Aorta (tissue), 5 donors: ENCODE measurements at regions not wholly inside any gene's neighbourhood (a gene's known extent, or its start where the extent isn't known, plus 50 kb on each side); places are given as distances from the start of the nearest gene placed in this dataset.

ENCODE experiments used
- ATAC-seq: fragments of 200-7000 bp; cut with Tn5 transposase; one replicate; pipeline ENCODE4 v1.9.1; 2022; ENCODE audit warnings: moderate library complexity; ENCODE audit not compliant: low FRiP score
- DNase-seq, 2 donors: peaks; one replicate each; pipeline ENCODE4 v3.0.0-alpha.2; 2020
- H3K27ac ChIP-seq, 2 donors: one replicate each; pipeline ENCODE4 v1.5.1; 2013; ENCODE audit warnings: low read length in 2 of 2, mild to moderate bottlenecking in 2 of 2, moderate library complexity in 2 of 2, control low read depth in 1 of 2, inconsistent platforms in 1 of 2, low read depth in 1 of 2
- H3K27me3 ChIP-seq, 2 donors: one replicate each; pipeline ENCODE4 v1.6.1; 2013; ENCODE audit warnings: control low read depth in 1 of 2, low read length in 1 of 2, mild to moderate bottlenecking in 1 of 2, moderate library complexity in 1 of 2; ENCODE audit not compliant: insufficient read depth in 2 of 2, control insufficient read depth in 1 of 2
- H3K36me3 ChIP-seq, 2 donors: one replicate each; pipeline ENCODE4 v1.6.1; 2013; ENCODE audit warnings: control low read depth in 1 of 2, low read length in 1 of 2, mild to moderate bottlenecking in 1 of 2; ENCODE audit not compliant: insufficient read depth in 2 of 2, control insufficient read depth in 1 of 2
- H3K4me1 ChIP-seq, 2 donors: one replicate each; pipeline ENCODE4 v1.6.1; 2013; ENCODE audit warnings: low read length in 2 of 2, control low read depth in 1 of 2, mild to moderate bottlenecking in 1 of 2, moderate library complexity in 1 of 2; ENCODE audit not compliant: insufficient read depth in 2 of 2, control insufficient read depth in 1 of 2
- H3K4me3 ChIP-seq, 2 donors: one replicate each; pipeline ENCODE4 v1.5.1; 2013; ENCODE audit warnings: low read length in 2 of 2, control low read depth in 1 of 2, mild to moderate bottlenecking in 1 of 2
- H3K9me3 ChIP-seq: one replicate; pipeline ENCODE4 v1.6.1; 2013; ENCODE audit warnings: mild to moderate bottlenecking, low read length; ENCODE audit not compliant: control insufficient read depth
- WGBS, 2 donors: extraction: QIAGEN DNeasy Blood & Tissue Kit; methylation state at CpG; one replicate each; pipeline ENCODE4 v1.1.7; 2013; 5-methylcytosine and 5-hydroxymethylcytosine counted together
- intact Hi-C, 2 donors: fragments of 100-400 bp; cut with DNase I; formaldehyde crosslinking; loops; one replicate each; pipeline versions ENCODE4 v1.14.2 to v1.15.0; 2022
- donor health status: healthy with polysubstance abuse.
- donor health status: Bipolar disorder and iron deficiency.
- donor health status: DM: no; HTN: no; CAD: no.
- donor health status: DM: no; HTN: no; CAD: no.
- donor health status: DM: yes; HTN: yes; CAD: no.

DNA sequence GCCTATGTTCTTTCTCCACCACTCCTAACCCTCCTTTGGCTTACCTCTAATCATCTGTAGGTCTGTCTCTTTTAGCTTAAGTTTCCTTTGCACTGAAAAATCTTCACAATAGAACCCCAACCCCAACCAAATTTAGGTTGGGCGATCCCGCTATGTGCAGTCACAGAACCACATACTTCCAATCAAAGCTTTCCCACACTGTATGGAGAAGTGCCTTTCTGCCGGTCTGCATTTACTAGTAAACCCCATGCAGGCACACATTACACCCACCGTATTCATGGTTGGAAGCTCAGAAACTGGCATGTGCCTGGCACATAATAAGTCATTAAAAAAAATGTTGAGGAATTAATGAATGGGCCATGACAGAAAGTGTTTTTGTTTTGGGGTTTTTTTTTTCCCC lies 158.4 kb downstream of the KLF12 start:
- Histone ChIP-seq H3K9me3 (no peaks in the 10 kb centered on the region), H3K27me3 (no peaks in the 10 kb centered on the region), H3K4me1 (peaks cover 0 to 2% of the 10 kb centered on the region in 2 donors), H3K36me3 (peaks cover 0 to 1% of the 10 kb centered on the region in 2 donors), H3K27ac (no peak overlapping the region), H3K4me3 (no peak overlapping the region)
- 97% methylated on average over 4 of the region's 4 CpGs for WGBS, 2 donors
- no peak for DNase-seq
- no peak for ATAC-seq
- intact Hi-C loops = loop anchor here in 1 of 2 donors (10.0 kb wide), 1 partner anchor 159 kb away; the partner anchor contains the start of gene KLF12

GRCh38 chr13:73974051-73974450 lies 160.2 kb downstream of the KLF12 start:
- 4 to 8% methylated on average over 2 of the region's 2 CpGs for WGBS, 2 donors
- intact Hi-C loops = loop anchor here in 1 of 2 donors (10.0 kb wide), 1 partner anchor 161 kb away; the partner anchor contains the start of gene KLF12
- Histone ChIP-seq H3K36me3 (peaks cover 0 to 1% of the 10 kb centered on the region in 2 donors), H3K27ac (no peak overlapping the region), H3K27me3 (no peaks in the 10 kb centered on the region), H3K4me3 (no peak overlapping the region), H3K4me1 (peaks cover 0 to 2% of the 10 kb centered on the region in 2 donors), H3K9me3 (no peaks in the 10 kb centered on the region)
- DNase-seq (no peak), ATAC-seq (no peak)

GRCh38 chr13:73973156-73973555 lies 161.0 kb downstream of the KLF12 start:
- Histone ChIP-seq H3K4me1 (peaks cover 0 to 2% of the 10 kb centered on the region in 2 donors), H3K27ac (no peak overlapping the region), H3K4me3 (no peak overlapping the region), H3K36me3 (no peaks in the 10 kb centered on the region), H3K27me3 (no peaks in the 10 kb centered on the region), H3K9me3 (no peaks in the 10 kb centered on the region)
- ATAC-seq (no peak), DNase-seq (no peak)
- 94% methylated on average over 2 of the region's 2 CpGs for WGBS, 2 donors
- intact Hi-C loops = loop anchor here in 1 of 2 donors (10.0 kb wide), 1 partner anchor 162 kb away; the partner anchor contains the start of gene KLF12

DNA sequence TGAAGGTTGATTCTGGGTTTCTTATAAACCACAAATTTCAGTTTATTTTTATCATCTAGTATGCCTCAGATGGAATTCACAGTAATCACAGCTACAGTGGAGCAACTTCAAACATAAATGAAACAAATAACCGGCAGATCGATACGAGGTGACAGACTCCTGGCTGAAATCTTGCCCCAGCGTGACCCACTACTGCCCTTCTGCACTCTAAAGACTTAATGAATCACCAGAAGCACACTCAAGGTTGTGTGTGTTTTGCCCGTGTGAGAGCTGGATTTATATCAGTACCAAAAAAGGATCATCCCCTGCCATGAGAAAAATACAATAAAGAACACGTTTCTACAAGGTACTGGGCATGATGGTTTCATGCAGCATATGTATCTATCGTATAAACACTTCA lies 161.7 kb downstream of the KLF12 start:
- Histone ChIP-seq H3K4me1 (peaks cover 0 to 2% of the 10 kb centered on the region in 2 donors), H3K9me3 (no peaks in the 10 kb centered on the region), H3K36me3 (no peaks in the 10 kb centered on the region), H3K27ac (no peak overlapping the region), H3K27me3 (no peaks in the 10 kb centered on the region), H3K4me3 (no peak overlapping the region)
- ATAC-seq (no peak), DNase-seq (no peak)
- 93 to 94% methylated on average over 7 of the region's 7 CpGs for WGBS, 2 donors
- intact Hi-C loops = loop anchor here in 1 of 2 donors (10.0 kb wide), 1 partner anchor 162 kb away; the partner anchor contains the start of gene KLF12

GRCh38 chr13:73971481-73971880 lies 162.7 kb downstream of the KLF12 start:
- 62 to 72% methylated on average over 2 of the region's 2 CpGs for WGBS, 2 donors
- DNase-seq (no peak), ATAC-seq (no peak)
- H3K27me3 ChIP-seq = no peaks in the 10 kb centered on the region
- no peaks in the 10 kb centered on the region for H3K36me3 ChIP-seq
- H3K27ac ChIP-seq = no peak overlapping the region
- no peak overlapping the region for H3K4me3 ChIP-seq
- peaks cover 0 to 7% of the 10 kb centered on the region in 2 donors for H3K4me1 ChIP-seq
- intact Hi-C loops = loop anchor here in 1 of 2 donors (10.0 kb wide), 1 partner anchor 163 kb away; the partner anchor contains the start of gene KLF12
- H3K9me3 ChIP-seq = no peaks in the 10 kb centered on the region

- Histone ChIP-seq H3K4me3 (no peak overlapping the region), H3K9me3 (no peaks in the 10 kb centered on the region), H3K27me3 (no peaks in the 10 kb centered on the region), H3K36me3 (no peaks in the 10 kb centered on the region), H3K27ac (no peak overlapping the region), H3K4me1 (peaks cover 0 to 7% of the 10 kb centered on the region in 2 donors)
- DNase-seq (no peak), ATAC-seq (peak; percentile 9)
- intact Hi-C loops = loop anchor here in 1 of 2 donors (10.0 kb wide), 1 partner anchor 164 kb away; the partner anchor contains the start of gene KLF12
- 40 to 50% methylated on average over 7 of the region's 7 CpGs for WGBS, 2 donors
These were observed 163.7 kb downstream of the KLF12 start for GRCh38 chr13:73970421-73971055.

DNA sequence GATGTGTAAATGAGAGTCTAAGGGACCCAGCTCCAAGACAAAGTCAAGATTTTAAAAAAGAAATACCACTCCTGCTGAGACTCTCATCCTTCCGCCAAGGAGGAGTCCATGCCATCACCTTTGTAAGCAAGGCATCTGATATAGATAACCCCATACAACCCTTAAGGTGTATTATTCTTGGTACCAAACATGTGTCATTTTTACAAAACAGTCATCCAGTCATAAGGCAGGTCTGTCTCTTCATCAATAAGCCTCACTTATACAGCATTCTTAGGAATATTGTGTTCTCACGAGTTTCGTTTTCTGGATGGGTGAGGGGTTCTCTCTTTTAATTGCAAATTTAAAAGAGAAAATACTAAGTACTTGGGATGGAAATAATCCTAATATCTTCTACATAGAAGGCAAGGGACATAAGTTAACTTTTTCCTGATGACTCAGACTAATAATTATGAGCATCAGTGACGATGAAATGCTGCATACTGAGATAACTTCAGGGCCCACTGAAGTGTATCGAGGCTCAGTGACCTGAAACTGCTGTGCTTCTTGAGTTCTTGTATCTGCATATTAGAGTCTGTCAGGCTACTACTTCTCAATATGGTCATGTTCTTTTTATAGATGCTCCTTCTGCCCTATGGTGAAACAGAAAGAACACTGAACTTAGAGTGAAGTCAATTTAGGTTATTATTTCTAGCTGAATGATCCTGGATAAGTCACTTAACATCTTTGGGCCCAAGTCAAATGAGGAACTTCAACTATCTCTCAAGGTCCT lies 166.6 kb downstream of the KLF12 start:
- WGBS, 2 donors = 84 to 86% methylated on average over 5 of the region's 5 CpGs
- Histone ChIP-seq H3K4me1 (peaks cover 0 to 11% of the 10 kb centered on the region in 2 donors), H3K9me3 (no peaks in the 10 kb centered on the region), H3K4me3 (no peak overlapping the region), H3K27me3 (peaks cover 0 to 2% of the 10 kb centered on the region in 2 donors), H3K27ac (no peak overlapping the region), H3K36me3 (no peaks in the 10 kb centered on the region)
- intact Hi-C loops = no loop called here
- ATAC-seq (no peak), DNase-seq (no peak)

DNA sequence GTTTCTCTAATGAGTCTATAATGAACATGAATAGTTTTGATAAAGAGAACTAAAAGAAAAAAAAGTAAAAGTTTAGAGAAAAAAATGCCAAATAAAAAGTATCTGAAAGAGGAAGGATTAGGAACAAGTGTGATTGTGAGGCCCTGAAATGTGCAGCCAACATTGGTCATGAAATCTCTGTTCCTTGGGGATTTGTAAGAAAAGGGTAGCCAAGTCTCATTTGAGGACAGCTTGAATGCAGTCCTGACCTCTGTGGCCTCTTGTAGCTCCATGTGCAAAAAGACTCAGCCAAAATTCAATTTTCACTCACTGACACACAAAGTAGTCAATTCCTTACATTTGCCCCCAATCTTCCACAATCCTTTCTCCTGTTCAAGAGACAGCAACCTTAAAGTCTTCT lies 167.9 kb downstream of the KLF12 start:
- Histone ChIP-seq H3K9me3 (no peaks in the 10 kb centered on the region), H3K27me3 (peaks cover 0 to 2% of the 10 kb centered on the region in 2 donors), H3K4me3 (no peak overlapping the region), H3K27ac (no peak overlapping the region), H3K36me3 (no peaks in the 10 kb centered on the region), H3K4me1 (peaks cover 0 to 11% of the 10 kb centered on the region in 2 donors)
- no peak for ATAC-seq
- DNase-seq = no peak
- intact Hi-C loops = no loop called here
